ENCODE measurements at regions not wholly inside any gene's neighbourhood (a gene's known extent, or its start where the extent isn't known, plus 50 kb on each side); places are given as distances from the start of the nearest gene placed in this dataset.

DNA sequence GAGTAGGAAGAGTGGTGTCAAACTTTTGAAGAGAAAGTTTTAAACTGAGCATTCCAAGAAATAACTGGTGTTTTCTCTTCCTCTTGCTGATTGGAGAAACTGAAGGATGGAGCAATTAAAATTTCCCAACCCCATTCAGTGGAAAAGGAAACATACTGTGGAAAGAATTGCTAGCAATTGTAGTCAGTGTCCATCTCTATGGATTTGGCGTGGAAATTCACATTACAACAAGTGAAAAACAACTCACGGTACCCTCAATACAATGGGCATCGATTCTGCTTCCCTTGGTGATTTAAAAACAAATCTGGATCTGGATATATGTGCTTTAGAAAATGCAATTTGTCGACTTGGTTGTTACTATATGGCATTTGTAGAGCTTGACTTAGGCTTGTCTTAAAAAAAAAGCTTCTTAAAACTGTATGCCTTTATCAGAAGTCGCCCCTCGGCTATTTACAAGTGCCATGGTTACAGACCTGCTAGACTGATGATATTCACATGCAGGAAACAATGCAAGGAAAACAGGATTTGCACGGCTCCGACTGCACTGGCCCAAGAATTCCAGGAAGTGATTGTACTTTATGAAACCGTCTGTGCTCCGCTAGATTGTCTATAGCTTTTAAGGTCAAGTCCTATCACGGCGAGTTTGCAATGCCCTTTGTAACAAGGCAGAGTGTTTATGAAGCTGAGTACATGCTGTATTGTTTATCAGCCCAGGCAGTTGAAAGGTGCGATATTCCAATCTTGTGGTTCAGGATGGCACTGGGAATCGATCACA, 131.7 kb upstream of the PHACTR1 start:
- H3K4me1 ChIP-seq (ENCODE audit: control insufficient read depth, insufficient read depth, low read length) = no peaks in the 10 kb centered on the region
- H3K36me3 ChIP-seq (ENCODE audit: control insufficient read depth in 2 of 2, insufficient read depth in 2 of 2, low read length in 2 of 2) = no peaks in the 10 kb centered on the region
- H3K27ac ChIP-seq (ENCODE audit: low read length) = peak overlapping the region; percentile 12
- peak overlapping the region in 1 of 2 donors; percentile 52 for H3K4me3 ChIP-seq (ENCODE audit: low read length in 2 of 2)
- H3K9me3 ChIP-seq (ENCODE audit: control insufficient read depth in 2 of 2, low read length in 2 of 2) = no peaks in the 10 kb centered on the region
- no peaks in the 10 kb centered on the region for H3K27me3 ChIP-seq (ENCODE audit: control insufficient read depth in 1 of 2, insufficient read depth in 2 of 2, low read length in 2 of 2)
- H3K9ac ChIP-seq (ENCODE audit: low read length in 2 of 2) = no peak overlapping the region

DNA sequence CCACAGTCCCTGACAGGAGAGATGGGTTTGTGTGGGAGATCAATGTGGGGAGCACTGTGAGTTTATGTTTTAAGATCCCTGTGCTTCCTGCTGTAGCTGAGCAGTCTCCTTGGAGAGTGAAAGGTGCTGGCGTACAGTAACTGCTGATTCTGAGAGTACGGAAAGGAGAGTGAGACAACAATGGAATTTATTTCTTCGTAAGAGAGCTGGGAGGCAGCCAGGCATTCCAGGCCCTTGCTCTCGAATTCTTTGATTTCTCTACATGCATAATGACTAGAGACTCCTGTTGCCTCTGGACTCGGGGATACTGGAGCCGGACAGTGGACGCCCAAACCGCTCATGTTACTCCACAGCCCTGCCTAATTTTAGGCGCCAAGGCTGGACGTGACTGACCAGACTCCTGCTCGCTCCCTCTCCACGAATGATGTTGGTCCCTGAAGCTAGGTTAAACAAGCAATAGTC, 131.0 kb upstream of the PHACTR1 start:
- Histone ChIP-seq H3K36me3 (ENCODE audit: control insufficient read depth in 2 of 2, insufficient read depth in 2 of 2, low read length in 2 of 2) (no peaks in the 10 kb centered on the region), H3K27me3 (ENCODE audit: control insufficient read depth in 1 of 2, insufficient read depth in 2 of 2, low read length in 2 of 2) (no peaks in the 10 kb centered on the region), H3K9ac (ENCODE audit: low read length in 2 of 2) (no peak overlapping the region), H3K9me3 (ENCODE audit: control insufficient read depth in 2 of 2, low read length in 2 of 2) (no peaks in the 10 kb centered on the region), H3K4me3 (ENCODE audit: low read length in 2 of 2) (peak overlapping the region in 1 of 2 donors; percentile 52), H3K4me1 (ENCODE audit: control insufficient read depth, insufficient read depth, low read length) (no peaks in the 10 kb centered on the region), H3K27ac (ENCODE audit: low read length) (peak overlapping the region; percentile 12)

GRCh38 chr6:12586721-12587480, 129.7 kb upstream of the PHACTR1 start:
- Histone ChIP-seq H3K9me3 (ENCODE audit: control insufficient read depth in 2 of 2, low read length in 2 of 2) (no peaks in the 10 kb centered on the region), H3K27ac (ENCODE audit: low read length) (no peak overlapping the region), H3K4me1 (ENCODE audit: control insufficient read depth, insufficient read depth, low read length) (no peaks in the 10 kb centered on the region), H3K27me3 (ENCODE audit: control insufficient read depth in 1 of 2, insufficient read depth in 2 of 2, low read length in 2 of 2) (no peaks in the 10 kb centered on the region), H3K4me3 (ENCODE audit: low read length in 2 of 2) (no peak overlapping the region), H3K9ac (ENCODE audit: low read length in 2 of 2) (no peak overlapping the region), H3K36me3 (ENCODE audit: control insufficient read depth in 2 of 2, insufficient read depth in 2 of 2, low read length in 2 of 2) (no peaks in the 10 kb centered on the region)

GRCh38 chr6:12590901-12591300, 125.7 kb upstream of the PHACTR1 start:
- Histone ChIP-seq H3K4me3 (ENCODE audit: low read length in 2 of 2) (no peak overlapping the region), H3K9me3 (ENCODE audit: control insufficient read depth in 2 of 2, low read length in 2 of 2) (no peaks in the 10 kb centered on the region), H3K36me3 (ENCODE audit: control insufficient read depth in 2 of 2, insufficient read depth in 2 of 2, low read length in 2 of 2) (no peaks in the 10 kb centered on the region), H3K27me3 (ENCODE audit: control insufficient read depth in 1 of 2, insufficient read depth in 2 of 2, low read length in 2 of 2) (no peaks in the 10 kb centered on the region), H3K27ac (ENCODE audit: low read length) (no peak overlapping the region), H3K9ac (ENCODE audit: low read length in 2 of 2) (no peak overlapping the region), H3K4me1 (ENCODE audit: control insufficient read depth, insufficient read depth, low read length) (no peaks in the 10 kb centered on the region)

DNA sequence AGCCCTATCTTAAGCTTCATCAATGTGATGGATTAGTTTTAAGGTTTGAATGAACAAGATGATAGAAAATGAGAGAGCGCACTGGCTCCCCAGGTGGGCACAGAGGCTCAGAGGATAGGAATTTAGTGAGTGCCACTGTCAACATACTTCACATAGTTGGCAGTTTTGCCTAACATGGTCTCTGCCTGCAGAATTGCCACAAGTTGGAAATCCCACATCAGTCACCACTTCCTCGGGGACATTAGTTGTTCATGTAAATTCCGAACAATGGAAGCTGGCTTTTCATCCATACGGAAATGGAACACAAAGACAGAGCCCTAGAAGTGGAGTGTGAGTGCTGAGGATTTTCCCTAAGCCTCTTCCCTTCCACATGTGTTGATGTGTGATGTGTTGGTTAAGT, 123.9 kb upstream of the PHACTR1 start:
- H3K36me3 ChIP-seq (ENCODE audit: control insufficient read depth in 2 of 2, insufficient read depth in 2 of 2, low read length in 2 of 2) = no peaks in the 10 kb centered on the region
- no peak overlapping the region for H3K4me3 ChIP-seq (ENCODE audit: low read length in 2 of 2)
- H3K27me3 ChIP-seq (ENCODE audit: control insufficient read depth in 1 of 2, insufficient read depth in 2 of 2, low read length in 2 of 2) = no peaks in the 10 kb centered on the region
- H3K4me1 ChIP-seq (ENCODE audit: control insufficient read depth, insufficient read depth, low read length) = no peaks in the 10 kb centered on the region
- no peak overlapping the region for H3K27ac ChIP-seq (ENCODE audit: low read length)
- H3K9me3 ChIP-seq (ENCODE audit: control insufficient read depth in 2 of 2, low read length in 2 of 2) = no peaks in the 10 kb centered on the region
- H3K9ac ChIP-seq (ENCODE audit: low read length in 2 of 2) = no peak overlapping the region

DNA sequence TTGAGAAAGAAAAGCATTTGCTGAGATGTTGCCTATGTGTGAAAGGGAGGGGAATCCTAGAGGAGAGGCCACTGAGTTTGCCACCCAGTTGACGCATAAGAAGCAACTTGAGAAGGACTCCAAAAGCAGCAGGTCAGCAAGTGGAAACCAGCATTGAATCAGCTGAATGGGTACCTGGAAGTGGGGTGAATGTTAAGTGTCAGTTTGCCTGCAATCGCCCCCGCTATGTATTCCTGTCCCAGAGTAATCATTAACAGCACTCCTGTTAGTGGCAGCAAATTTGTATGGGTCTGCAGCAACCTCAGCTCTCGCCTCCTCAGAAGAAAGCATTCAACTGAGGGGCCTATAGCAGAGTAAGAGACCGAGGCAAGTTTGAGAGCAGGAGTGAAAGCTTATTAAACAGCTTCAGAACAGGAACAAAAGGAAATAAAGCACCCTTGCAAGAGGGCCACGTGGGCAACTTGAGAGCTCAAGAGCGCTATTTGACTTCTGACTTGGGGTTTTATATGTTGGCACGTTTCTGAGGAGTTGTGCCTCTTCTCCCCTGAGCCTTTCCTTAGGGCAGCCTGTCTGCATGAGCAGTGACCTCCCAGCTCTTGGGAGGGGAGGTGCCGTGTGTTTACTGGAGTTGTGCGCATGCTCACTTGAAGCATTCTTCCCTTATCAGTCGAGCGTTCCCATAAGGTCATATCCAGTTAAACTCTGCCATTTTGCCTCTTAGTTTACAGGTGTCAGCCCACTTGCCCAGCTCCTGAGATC, 122.6 kb upstream of the PHACTR1 start:
- H3K4me3 ChIP-seq (ENCODE audit: low read length in 2 of 2) = no peak overlapping the region
- no peaks in the 10 kb centered on the region for H3K9me3 ChIP-seq (ENCODE audit: control insufficient read depth in 2 of 2, low read length in 2 of 2)
- H3K27ac ChIP-seq (ENCODE audit: low read length) = no peak overlapping the region
- H3K36me3 ChIP-seq (ENCODE audit: control insufficient read depth in 2 of 2, insufficient read depth in 2 of 2, low read length in 2 of 2) = no peaks in the 10 kb centered on the region
- no peaks in the 10 kb centered on the region for H3K4me1 ChIP-seq (ENCODE audit: control insufficient read depth, insufficient read depth, low read length)
- H3K27me3 ChIP-seq (ENCODE audit: control insufficient read depth in 1 of 2, insufficient read depth in 2 of 2, low read length in 2 of 2) = no peaks in the 10 kb centered on the region
- no peak overlapping the region for H3K9ac ChIP-seq (ENCODE audit: low read length in 2 of 2)

GRCh38 chr6:12594530-12594893, 122.1 kb upstream of the PHACTR1 start:
- Histone ChIP-seq H3K27ac (ENCODE audit: low read length) (no peak overlapping the region), H3K4me3 (ENCODE audit: low read length in 2 of 2) (no peak overlapping the region)

DNA sequence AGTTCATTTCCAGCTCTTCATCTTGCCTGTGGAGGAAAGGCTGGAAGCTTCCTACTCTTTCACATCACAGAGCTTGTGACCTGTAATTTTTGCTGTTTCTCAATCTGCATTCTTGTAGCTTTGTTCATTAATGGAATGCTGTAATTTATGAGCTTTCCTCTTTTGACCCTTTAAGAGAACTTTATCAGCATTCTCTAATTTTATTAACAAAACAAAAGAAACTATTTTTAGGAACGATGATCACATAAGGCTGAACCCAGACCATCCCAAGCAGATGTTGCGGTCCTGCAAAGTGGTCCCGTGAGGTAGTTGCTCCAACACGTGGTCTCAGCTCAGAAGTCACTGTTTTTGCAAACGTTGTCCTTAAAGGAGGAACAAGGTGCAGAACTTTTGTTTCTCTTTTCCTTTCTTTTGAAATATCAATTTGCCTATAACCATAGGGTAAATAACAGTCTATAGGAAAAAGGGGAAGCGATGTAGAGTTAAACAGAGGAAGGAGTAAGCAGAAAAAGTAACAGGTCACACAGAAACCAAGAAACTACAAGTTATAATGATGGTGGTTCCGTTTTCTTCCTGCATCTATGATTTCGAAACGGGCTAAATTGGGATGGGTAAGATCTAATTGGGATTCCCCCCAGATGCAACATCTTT, 121.3 kb upstream of the PHACTR1 start:
- H3K36me3 ChIP-seq (ENCODE audit: control insufficient read depth in 2 of 2, insufficient read depth in 2 of 2, low read length in 2 of 2) = no peaks in the 10 kb centered on the region
- H3K27me3 ChIP-seq (ENCODE audit: control insufficient read depth in 1 of 2, insufficient read depth in 2 of 2, low read length in 2 of 2) = no peaks in the 10 kb centered on the region

More at GRCh38 chr6:12594530-12594893, 122.1 kb upstream of the PHACTR1 start:
- no peaks in the 10 kb centered on the region for H3K27me3 ChIP-seq (ENCODE audit: control insufficient read depth in 1 of 2, insufficient read depth in 2 of 2, low read length in 2 of 2)
- H3K36me3 ChIP-seq (ENCODE audit: control insufficient read depth in 2 of 2, insufficient read depth in 2 of 2, low read length in 2 of 2) = no peaks in the 10 kb centered on the region
- no peak overlapping the region for H3K9ac ChIP-seq (ENCODE audit: low read length in 2 of 2)
- no peaks in the 10 kb centered on the region for H3K4me1 ChIP-seq (ENCODE audit: control insufficient read depth, insufficient read depth, low read length)
- H3K9me3 ChIP-seq (ENCODE audit: control insufficient read depth in 2 of 2, low read length in 2 of 2) = no peaks in the 10 kb centered on the region

DNA sequence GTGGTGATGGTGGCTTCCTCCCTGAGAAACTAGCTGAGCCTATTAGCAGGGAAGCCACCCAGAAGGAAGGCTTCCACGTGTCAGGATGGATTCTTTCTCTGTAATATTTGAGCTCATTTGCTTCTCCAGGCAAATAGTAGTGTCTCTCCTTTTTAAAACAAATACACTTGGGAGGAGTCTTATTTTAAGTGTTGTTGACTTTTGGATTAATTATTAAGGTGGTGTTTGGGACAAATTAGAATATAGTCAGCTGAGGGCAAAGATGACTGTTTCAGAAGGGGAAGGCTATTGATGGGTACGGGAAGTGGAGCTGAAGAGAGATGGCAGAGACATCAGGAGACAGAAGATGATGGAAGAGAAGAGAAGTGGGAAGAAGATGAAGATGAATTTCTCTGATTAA, 119.8 kb upstream of the PHACTR1 start:
- H3K9ac ChIP-seq (ENCODE audit: low read length in 2 of 2) = no peak overlapping the region
- H3K36me3 ChIP-seq (ENCODE audit: control insufficient read depth in 2 of 2, insufficient read depth in 2 of 2, low read length in 2 of 2) = no peaks in the 10 kb centered on the region
- no peak overlapping the region for H3K27ac ChIP-seq (ENCODE audit: low read length)
- no peaks in the 10 kb centered on the region for H3K27me3 ChIP-seq (ENCODE audit: control insufficient read depth in 1 of 2, insufficient read depth in 2 of 2, low read length in 2 of 2)
- no peaks in the 10 kb centered on the region for H3K4me1 ChIP-seq (ENCODE audit: control insufficient read depth, insufficient read depth, low read length)
- H3K4me3 ChIP-seq (ENCODE audit: low read length in 2 of 2) = no peak overlapping the region
- H3K9me3 ChIP-seq (ENCODE audit: control insufficient read depth in 2 of 2, low read length in 2 of 2) = no peaks in the 10 kb centered on the region

More for the DNA sequence above, 121.3 kb upstream of the PHACTR1 start:
- Histone ChIP-seq H3K4me1 (ENCODE audit: control insufficient read depth, insufficient read depth, low read length) (no peaks in the 10 kb centered on the region), H3K4me3 (ENCODE audit: low read length in 2 of 2) (no peak overlapping the region), H3K27ac (ENCODE audit: low read length) (no peak overlapping the region), H3K9me3 (ENCODE audit: control insufficient read depth in 2 of 2, low read length in 2 of 2) (no peaks in the 10 kb centered on the region), H3K9ac (ENCODE audit: low read length in 2 of 2) (no peak overlapping the region)

- Histone ChIP-seq H3K27ac (ENCODE audit: low read length) (no peak overlapping the region), H3K9ac (ENCODE audit: low read length in 2 of 2) (no peak overlapping the region), H3K4me3 (ENCODE audit: low read length in 2 of 2) (no peak overlapping the region)
Measured at GRCh38 chr6:12598919-12599318, 117.6 kb upstream of the PHACTR1 start.

More at GRCh38 chr6:12598919-12599318, 117.6 kb upstream of the PHACTR1 start:
- Histone ChIP-seq H3K4me1 (ENCODE audit: control insufficient read depth, insufficient read depth, low read length) (no peaks in the 10 kb centered on the region), H3K9me3 (ENCODE audit: control insufficient read depth in 2 of 2, low read length in 2 of 2) (no peaks in the 10 kb centered on the region), H3K36me3 (ENCODE audit: control insufficient read depth in 2 of 2, insufficient read depth in 2 of 2, low read length in 2 of 2) (no peaks in the 10 kb centered on the region), H3K27me3 (ENCODE audit: control insufficient read depth in 1 of 2, insufficient read depth in 2 of 2, low read length in 2 of 2) (no peaks in the 10 kb centered on the region)

Measured in stomach smooth muscle (tissue), 2 donors.